ENCODE measurements at regions not wholly inside any gene's neighbourhood (a gene's known extent, or its start where the extent isn't known, plus 50 kb on each side); places are given as distances from the start of the nearest gene placed in this dataset.
"Not testable (repeated sequence)": the region's sequence is repeated elsewhere in the genome, so short reads cannot be mapped to it uniquely, and the experiment has no call there.

- H3K4me3 ChIP-seq (ENCODE audit: low read depth, low read length) = no peak overlapping the region
- TF ChIP-seq, protein P1, sequence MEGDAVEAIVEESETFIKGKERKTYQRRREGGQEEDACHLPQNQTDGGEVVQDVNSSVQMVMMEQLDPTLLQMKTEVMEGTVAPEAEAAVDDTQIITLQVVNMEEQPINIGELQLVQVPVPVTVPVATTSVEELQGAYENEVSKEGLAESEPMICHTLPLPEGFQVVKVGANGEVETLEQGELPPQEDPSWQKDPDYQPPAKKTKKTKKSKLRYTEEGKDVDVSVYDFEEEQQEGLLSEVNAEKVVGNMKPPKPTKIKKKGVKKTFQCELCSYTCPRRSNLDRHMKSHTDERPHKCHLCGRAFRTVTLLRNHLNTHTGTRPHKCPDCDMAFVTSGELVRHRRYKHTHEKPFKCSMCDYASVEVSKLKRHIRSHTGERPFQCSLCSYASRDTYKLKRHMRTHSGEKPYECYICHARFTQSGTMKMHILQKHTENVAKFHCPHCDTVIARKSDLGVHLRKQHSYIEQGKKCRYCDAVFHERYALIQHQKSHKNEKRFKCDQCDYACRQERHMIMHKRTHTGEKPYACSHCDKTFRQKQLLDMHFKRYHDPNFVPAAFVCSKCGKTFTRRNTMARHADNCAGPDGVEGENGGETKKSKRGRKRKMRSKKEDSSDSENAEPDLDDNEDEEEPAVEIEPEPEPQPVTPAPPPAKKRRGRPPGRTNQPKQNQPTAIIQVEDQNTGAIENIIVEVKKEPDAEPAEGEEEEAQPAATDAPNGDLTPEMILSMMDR (IDR thresholded peaks at IDR 0.05; ENCODE audit: low read depth, low read length) = no peak
- DNase-seq (ENCODE audit: low read depth, low spot score) = no peak
- in situ Hi-C loops (cut with HindIII; ENCODE audit: low sequenced_read_pairs) = no loop called here
These were observed 996.3 kb downstream of the TAF11L14 start for GRCh38 chr5:18630458-18631045.

DNA sequence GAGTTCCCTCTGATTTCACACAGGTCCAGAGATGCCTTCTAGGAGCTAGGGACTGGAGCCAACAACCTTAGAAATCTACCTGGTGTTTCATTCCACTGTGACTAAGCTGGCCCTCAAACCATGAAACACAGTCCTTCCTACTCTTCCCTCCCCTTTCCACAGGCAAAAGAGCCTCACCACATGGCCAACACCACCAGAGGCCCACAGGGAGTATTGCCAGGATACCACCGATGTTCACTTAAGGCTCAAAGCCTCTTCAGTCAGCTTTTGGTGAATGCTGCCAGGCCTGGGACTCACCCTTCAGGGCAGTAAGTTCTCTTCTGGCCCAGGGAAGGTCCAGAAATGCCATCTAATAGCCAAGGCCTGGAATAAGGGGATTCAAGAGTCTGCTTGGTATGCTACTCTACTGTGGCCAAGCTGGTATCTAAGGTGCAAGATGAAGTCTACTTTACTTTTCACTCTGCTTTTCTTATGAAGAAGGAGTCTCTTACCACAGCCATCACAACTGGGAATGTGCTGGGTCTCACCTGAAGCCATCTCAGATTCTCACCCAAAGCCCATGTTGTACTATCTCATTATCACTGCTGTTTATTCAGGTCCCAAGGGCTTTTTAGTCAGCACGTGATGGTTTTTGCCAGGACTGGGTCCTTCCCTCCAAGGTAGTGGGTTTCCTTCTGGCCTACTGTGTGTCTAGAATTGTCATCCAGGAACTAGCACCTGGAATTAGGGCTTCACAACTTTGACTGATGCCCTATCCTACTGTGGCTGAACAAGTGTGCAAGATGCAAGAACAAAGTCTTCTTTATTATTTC lies 1018.4 kb downstream of the TAF11L14 start:
- in situ Hi-C loops (cut with HindIII; ENCODE audit: low sequenced_read_pairs) = no loop called here

DNA sequence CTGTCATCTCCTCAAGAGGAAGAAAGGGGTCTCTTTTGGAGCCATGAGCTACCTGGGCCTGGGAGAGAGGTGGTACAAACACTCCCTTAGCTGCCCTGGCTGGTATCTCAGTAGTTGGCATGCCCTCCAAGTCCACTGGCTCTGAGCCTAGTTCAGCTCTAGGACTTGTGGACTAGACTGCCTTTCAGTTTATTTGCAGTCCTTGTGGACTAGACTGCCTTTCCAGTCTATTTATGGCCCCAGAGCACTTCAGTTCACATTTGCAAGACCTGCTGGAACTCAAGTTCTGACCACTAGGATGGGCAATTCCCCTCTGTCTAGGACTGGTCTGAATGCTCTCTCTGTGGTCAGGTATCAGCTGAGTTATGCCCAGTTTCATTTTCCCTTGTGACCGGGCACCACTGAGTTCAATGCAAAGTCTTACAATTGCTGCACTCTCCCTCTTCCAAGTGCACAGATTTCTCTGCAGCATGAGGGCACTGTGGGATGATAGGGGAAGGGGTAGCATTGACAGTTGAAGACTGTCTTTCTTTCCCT lies 1019.0 kb downstream of the TAF11L14 start:
- in situ Hi-C loops (cut with HindIII; ENCODE audit: low sequenced_read_pairs) = no loop called here
- TF ChIP-seq, protein P1 (IDR thresholded peaks at IDR 0.05; ENCODE audit: low read depth, low read length) = no peak
- DNase-seq (ENCODE audit: low read depth, low spot score) = no peak
- H3K4me3 ChIP-seq (ENCODE audit: low read depth, low read length) = no peak overlapping the region

More for the DNA sequence above, 1018.4 kb downstream of the TAF11L14 start:
- DNase-seq (ENCODE audit: low read depth, low spot score) = no peak
- H3K4me3 ChIP-seq (ENCODE audit: low read depth, low read length) = no peak overlapping the region
- TF ChIP-seq, protein P1 (IDR thresholded peaks at IDR 0.05; ENCODE audit: low read depth, low read length) = no peak

- TF ChIP-seq, protein P1 (IDR thresholded peaks at IDR 0.05; ENCODE audit: low read depth, low read length) = no peak
- in situ Hi-C loops (cut with HindIII; ENCODE audit: low sequenced_read_pairs) = no loop called here
- DNase-seq (ENCODE audit: low read depth, low spot score) = no peak
- no peak overlapping the region for H3K4me3 ChIP-seq (ENCODE audit: low read depth, low read length)
These were observed 1026.3 kb downstream of the TAF11L14 start for GRCh38 chr5:18660511-18660910.

DNA sequence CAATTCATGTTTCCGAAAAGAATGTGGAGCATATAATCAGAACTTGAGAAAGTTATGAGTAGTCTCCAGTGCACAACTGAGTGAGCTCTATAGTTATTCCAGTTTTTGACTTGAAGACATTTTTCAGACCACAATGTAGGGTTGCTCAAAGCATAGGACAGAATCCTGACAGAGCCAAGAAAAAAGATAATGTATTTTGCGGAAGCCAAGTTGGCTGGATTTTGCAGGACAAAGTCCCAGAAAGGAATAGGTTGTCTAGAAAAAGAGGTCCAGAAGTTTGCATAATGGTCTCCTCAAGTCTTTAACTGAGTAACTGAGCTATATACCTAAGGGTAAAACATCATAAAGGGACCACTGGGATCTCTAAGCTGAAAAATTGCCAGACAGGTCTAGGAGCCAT lies 1028.0 kb downstream of the TAF11L14 start:
- no peak overlapping the region for H3K4me3 ChIP-seq (ENCODE audit: low read depth, low read length)
- no peak for DNase-seq (ENCODE audit: low read depth, low spot score)
- TF ChIP-seq, protein P1 (IDR thresholded peaks at IDR 0.05; ENCODE audit: low read depth, low read length) = no peak
- in situ Hi-C loops (cut with HindIII; ENCODE audit: low sequenced_read_pairs) = no loop called here

- in situ Hi-C loops (cut with HindIII; ENCODE audit: low sequenced_read_pairs); H3K4me3 ChIP-seq (ENCODE audit: low read depth, low read length); DNase-seq (ENCODE audit: low read depth, low spot score): not testable (repeated sequence)
These were observed 1040.0 kb downstream of the TAF11L14 start for GRCh38 chr5:18674212-18674611.

DNA sequence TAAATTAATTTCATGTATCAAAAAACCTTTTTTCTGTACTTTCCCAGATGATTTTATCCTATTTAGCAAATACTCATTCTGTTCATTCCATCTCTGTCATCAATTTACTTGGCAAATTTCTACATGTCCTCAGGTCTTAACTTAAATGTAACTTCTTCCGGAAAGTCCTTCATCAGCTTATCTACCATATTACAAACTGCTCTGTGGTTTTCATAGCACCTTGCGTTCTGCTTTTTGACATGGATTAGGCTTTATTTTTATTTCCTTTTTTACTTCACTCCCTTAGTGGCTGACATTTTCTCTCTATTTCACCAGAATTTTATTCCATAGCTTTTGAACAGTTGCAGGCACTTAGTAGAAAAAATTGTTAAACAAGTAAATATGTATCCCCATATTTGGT lies 1040.8 kb downstream of the TAF11L14 start:
- no peak for DNase-seq (ENCODE audit: low read depth, low spot score)
- no peak overlapping the region for H3K4me3 ChIP-seq (ENCODE audit: low read depth, low read length)
- in situ Hi-C loops (cut with HindIII; ENCODE audit: low sequenced_read_pairs) = no loop called here
- TF ChIP-seq, protein P1 (IDR thresholded peaks at IDR 0.05; ENCODE audit: low read depth, low read length) = no peak

Measured in astrocyte of the spinal cord (primary cell).